ENCODE measurements at regions not wholly inside any gene's neighbourhood (a gene's known extent, or its start where the extent isn't known, plus 50 kb on each side); places are given as distances from the start of the nearest gene placed in this dataset.

DNA sequence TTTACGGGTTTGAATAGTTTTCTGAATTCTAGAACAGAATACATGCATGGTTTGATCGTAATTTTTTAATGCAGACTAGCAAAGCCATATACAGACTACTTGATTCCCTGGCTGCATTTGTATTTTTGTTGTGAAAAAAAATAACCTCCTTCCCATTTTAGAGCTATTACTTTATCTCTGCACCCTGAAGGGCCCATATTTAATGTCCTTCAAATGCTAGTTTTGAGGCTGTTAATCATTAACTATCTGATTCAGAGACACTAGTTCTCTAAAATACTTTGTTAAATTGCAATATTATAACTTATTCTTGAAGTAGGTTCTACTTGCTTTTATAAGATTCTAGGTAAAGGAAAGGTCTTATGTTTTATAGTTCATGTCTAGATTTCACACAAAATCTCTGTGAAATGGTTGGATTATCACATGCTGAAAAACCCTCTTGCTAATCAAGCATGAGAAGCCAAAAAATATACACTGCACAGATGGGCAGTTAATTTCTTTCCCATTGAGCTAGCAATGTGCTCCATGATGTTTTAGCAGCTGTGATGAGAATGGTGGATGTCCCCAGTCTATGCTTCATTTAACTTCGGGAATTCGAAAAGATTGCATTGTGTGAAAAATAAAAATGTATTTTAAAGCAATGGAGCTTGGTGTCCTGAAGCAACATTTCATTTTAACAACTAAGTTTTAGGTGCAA lies 634.0 kb upstream of the BCHE start:
- no peak for TF ChIP-seq CTCF (IDR thresholded peaks at IDR 0.05)
- TF ChIP-seq SMC3 (IDR thresholded peaks at IDR 0.05; ENCODE audit: low read depth, low read length) = no peak
- TF ChIP-seq RCOR1 (IDR thresholded peaks at IDR 0.05; ENCODE audit: low read length) = no peak
- TF ChIP-seq POLR2AphosphoS5 (IDR thresholded peaks at IDR 0.05; ENCODE audit: low read depth, low read length) = no peak
